NCI-H128 (cell line): ENCODE measurements at regions not wholly inside any gene's neighbourhood (a gene's known extent, or its start where the extent isn't known, plus 50 kb on each side); places are given as distances from the start of the nearest gene placed in this dataset.

Experiments used
- DNase-seq: peaks from one replicate; lab custom pipeline; 2025; ENCODE audit not compliant: unreplicated experiment; lab: John Stamatoyannopoulos, UW

- no peak for DNase-seq
Observed at GRCh38 chr10:28077889-28078288, 79.0 kb upstream of the ODAD2 start.

- DNase-seq, result no peak
Observed at GRCh38 chr10:28075424-28075823, 76.5 kb upstream of the ODAD2 start.

GRCh38 chr10:28072573-28072972 is 73.7 kb upstream of the ODAD2 start:
- no peak for DNase-seq

GRCh38 chr10:28060031-28060607 is 61.2 kb upstream of the ODAD2 start:
- no peak for DNase-seq

- no peak for DNase-seq
Observed at GRCh38 chr10:28058746-28059145, 59.9 kb upstream of the ODAD2 start.

GRCh38 chr10:28054228-28054860 is 55.5 kb upstream of the ODAD2 start:
- DNase-seq, result no peak

GRCh38 chr10:28049286-28049685 is 50.4 kb upstream of the ODAD2 start:
- no peak for DNase-seq
